GM21515 (cell line): ENCODE measurements at regions not wholly inside any gene's neighbourhood (a gene's known extent, or its start where the extent isn't known, plus 50 kb on each side); places are given as distances from the start of the nearest gene placed in this dataset.

Experiments
- ATAC-seq: cut with Tn5 transposase; IDR thresholded peaks from one replicate; pipeline ENCODE4 v1.9.1; 2021; ENCODE audit not compliant: unreplicated experiment

DNA sequence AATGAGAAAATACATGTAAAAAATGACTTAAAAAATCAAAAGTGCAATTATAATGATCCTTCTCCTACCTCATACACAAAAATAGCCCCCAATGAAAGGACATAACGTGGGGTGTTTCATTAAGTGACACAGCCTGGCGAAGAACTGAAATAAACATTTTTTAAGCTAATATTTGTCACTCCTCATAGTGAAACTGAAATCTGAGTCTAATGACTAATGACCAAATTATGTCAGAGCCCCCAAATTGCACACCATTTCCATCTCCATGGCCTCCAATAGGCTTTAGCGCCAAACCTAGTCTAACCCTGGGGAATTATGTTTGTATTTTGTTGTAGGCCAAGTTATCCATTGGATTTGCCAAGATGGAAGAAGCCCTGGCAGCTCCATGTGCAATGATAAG is 119.1 kb downstream of the WT1 start:
- ATAC-seq, result no peak

DNA sequence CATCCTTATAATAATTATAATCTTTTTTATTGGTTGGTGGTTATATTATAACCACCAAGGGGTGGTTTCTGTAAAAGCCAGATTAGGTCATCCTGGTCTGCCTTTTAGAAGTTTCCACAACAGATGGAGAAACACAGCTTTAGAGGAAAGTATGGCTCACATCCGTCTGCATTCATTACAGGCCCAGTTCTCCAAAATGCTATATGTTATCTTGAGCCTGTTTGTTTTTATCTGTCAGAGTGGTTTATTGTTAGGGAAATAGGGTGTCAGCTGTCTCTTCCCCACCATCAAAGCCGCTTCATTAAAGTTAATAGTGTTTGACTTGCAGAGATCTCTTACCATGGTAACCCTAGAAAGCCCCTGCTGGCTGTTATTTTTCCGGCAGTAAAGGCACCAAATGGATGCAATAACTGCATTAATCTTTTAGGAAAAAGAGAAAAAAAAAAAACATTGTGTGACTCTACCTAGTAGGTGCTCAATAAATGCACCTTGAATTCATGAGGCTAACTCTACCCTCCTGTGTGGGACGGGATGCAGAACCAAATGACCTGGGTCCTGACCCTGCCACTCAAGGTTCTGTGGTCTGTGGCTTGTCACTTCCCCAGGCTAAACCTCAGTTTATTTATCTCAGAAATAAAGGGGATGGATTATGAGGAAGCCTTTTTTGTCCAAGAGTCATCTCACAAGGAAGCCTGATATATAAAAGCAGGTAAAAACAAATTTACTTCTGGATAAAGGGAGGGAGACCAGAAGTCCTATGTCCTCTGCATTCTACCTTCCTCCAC is 118.3 kb downstream of the WT1 start:
- ATAC-seq, result no peak

DNA sequence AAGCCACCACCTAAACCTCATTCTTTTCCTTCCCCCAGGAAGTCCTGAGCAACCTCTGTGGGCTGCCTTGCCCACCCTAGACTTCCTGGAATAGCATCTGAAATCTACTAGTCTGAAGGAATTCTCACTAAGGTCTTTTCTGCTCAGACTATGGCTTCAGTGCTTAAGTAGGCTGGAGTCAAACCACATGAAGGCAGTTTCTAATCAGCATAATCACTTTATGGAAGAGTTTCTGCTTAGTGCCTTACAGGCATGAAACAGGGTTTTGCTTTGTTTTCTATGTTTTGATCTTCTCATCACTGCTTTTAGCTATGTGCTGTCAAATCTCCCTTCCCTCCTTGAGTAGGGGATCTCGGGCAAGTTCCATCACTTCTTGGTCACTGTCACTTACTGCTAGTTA is 117.7 kb downstream of the WT1 start:
- ATAC-seq, result no peak

DNA sequence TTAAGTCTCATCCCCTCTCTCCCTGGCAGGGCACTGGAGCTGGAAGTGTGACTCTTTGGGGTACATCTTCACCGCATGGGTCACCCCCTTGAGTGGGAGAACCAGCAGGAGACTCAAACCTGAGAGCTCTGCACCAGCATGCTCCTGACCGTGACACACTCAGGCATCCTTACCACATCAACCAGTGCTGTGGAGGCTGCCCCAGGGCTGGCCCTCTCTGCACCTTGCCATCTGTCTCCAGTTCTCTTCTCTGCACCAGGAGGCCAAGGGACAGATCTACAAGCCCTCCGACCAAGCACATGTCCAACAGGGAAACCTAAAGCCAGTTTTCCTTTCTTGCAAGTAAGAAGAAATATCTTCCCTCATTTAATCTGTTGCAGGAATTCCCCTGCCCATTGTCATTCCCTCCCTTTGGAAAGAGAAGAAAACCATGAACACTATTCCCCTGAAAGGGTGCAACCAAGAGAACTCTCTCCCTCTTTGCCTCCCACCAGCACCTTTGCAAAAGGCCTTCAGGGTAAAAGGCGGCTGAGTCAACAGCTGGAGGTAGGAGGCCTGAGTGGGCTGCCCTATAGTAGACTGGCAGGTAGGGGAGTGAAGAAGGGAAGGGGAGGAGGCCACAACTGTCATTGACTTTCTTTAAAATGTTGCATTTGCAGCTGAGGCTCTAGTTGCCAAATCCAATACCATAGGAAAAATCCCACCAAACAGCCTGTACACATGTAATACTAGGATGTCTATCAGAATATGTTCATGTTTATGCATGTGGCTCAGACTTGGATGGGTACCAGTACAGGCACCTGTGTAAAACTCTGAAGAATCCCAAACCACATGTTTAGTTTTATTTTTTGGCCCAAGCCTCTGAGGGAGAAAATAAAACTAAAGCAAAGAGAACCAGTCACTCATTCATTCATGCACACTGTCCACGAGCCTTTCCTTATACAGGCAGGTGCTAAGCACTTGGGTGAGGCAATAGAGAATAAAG is 117.0 kb downstream of the WT1 start:
- no peak for ATAC-seq

DNA sequence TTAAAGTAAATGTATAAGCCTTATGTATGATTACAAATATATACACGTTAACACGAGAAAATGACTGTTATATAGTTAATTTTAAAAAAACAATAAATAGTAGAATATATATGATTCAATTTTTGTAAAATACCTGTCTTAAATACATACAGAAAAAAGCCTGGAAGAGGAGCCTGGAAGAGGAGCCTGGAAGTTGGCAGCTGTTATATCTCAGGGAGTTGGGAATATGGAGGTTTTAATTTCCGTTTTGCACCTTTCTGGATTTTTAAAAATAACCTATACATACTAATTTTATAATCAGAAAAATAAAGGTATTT is 111.6 kb downstream of the WT1 start:
- ATAC-seq, result no peak

DNA sequence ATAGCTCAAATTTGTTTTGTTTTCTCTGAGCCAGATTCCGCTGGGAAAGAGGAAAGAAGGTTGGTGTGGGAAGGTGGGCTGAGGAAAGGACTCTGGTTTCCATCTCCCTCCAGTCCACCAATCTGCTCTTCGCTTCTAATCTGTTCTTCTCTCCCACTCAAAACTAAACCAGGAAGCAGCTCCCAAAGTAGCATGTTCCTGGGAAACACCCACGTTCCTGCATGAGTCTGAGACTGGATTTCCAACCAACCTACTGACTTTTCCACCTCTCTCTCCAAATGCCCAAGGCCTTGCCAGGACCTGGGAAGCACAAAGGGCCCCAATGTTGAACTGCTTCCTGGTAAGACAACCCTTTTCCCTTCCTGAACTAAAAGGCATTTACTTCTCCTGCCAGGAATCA is 110.2 kb downstream of the WT1 start:
- no peak for ATAC-seq

DNA sequence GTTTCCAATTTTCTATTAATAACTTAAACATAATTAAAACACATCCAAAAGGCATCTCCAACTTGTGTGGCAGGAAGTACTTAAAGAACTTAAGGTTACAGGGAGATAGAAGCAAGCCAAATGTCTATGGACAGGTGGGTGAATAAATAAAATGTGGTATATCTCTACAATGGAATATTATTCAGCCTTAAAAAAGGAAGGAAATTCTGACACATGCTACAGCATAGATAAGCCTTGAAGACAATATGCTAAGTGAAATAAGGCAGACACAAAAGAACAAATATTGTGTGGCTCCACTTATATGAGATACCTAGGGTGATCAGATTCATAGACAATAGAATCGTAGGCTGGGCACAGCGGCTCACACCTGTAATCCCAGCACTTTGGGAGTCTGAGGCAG is 109.6 kb downstream of the WT1 start:
- no peak for ATAC-seq

DNA sequence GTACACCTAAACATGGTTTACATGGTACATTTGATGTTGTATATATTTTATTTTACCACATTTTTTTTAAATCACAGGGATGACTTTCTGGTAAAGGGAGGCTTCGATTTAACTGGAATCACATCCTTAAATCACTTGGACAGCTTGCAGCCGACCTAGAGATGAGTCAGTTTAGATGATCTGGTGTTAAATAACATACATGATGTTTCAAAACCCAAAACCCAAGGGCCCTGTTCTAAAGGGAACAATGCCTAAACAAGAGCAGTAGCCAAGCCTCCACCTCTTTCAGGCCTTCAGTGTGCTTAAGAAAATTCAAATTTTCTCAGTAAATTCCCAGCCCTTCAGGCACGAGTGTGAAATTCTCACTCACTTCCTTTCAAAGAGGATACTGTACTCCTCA is 108.8 kb downstream of the WT1 start:
- no peak for ATAC-seq

DNA sequence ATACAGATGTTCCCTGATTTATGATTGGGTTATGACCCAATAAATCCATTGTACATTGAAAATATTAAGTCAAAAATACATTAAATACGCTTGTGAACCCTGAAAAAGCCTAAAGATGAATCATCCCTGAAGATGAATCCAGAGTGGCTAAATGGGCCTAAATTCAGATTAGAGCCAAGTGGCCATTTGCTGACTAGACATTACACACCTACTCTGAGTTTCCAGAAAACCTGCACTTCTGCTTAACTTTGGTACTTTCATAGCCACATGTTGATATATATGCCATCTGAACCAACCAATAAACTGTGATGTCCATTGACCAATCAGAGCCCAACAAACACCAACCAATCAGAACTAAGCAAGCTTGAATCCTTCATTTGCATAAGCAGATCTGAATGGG is 106.9 kb downstream of the WT1 start:
- no peak for ATAC-seq

DNA sequence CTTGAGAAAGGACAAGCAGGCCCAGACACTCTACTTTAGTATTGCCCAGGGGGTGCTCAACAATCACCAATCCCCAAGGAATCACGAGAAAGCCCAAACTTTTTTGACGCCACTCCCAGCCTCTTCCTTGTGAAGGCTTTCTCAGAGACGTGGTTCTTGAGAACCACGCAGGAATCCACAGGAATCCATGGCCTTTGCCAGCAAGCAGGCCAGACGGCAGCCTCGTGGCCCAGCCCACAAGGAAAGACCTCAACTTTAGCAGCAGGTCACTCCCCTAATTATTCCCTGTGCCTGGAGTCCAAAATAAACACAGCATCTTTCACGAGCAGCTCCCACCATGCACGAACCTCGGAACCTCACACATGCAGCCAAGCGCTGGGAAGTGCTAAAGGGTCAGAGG is 104.2 kb downstream of the WT1 start:
- ATAC-seq, result no peak

DNA sequence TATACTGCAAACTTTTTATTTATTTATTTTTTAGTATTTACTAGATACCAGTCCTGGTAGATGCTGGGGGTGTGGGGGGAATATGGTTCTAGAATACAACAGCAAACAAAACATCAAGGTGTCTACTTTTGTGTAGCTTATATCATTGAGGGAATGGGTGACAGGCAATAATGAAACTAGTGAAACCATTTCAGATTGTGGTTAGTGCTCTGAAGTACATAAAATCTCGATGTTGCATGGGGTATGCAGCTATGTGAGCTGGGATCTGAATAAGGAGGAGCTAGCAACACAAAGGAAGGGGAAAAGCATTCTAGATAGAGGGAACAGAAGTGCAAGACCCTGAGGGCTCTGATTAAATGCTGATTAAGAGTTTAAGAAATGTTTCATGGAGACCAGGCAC is 103.5 kb downstream of the WT1 start:
- ATAC-seq, result no peak

DNA sequence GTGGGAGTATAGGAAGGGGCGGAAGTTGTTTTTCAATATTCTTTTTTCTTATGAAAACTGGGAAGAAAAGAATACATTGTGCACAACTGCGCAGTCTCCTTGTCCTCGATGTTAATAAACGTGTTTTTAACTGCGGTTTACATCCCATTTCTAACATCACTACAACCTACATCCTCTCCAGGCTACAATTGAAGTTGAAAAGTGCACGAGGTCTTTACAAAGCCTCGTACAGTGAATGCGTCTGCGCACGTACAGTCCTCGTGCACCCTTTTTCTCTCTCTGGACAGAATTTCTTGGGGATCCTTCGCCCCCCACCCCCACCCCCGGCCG is 102.4 kb downstream of the WT1 start:
- no peak for ATAC-seq

DNA sequence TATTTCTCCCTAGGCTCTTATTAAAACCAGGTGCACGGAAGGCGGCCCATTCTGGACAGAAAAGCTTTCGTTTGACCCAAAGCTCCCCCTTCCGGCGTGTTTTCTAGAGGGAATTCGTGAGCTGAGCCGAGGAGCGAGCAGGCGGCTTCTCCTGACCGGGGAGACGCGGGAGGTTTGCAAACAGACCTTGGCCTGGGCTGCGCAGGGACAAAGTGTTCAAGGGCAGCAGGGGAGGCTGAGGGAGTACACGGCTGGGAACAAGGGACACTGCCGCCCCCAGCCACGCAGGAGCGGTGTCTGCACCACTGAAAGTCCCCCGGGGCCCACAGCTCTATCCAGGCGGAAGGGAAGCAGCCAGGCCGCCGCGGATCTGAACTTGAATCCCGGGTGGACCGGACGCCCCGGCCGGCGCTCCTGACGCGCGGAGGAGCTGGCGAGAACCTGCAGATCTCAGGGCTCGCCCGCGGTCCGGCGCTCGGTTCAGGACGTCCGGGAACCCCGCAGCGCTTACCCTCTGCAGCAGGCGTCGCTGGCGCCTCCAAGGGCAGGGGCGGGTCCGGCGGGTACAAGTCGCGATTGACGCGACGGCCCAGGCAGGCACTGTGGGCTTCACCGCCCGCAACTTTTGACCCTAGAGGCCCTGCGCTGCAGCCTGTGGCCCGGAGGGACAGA is 101.9 kb downstream of the WT1 start:
- no peak for ATAC-seq

DNA sequence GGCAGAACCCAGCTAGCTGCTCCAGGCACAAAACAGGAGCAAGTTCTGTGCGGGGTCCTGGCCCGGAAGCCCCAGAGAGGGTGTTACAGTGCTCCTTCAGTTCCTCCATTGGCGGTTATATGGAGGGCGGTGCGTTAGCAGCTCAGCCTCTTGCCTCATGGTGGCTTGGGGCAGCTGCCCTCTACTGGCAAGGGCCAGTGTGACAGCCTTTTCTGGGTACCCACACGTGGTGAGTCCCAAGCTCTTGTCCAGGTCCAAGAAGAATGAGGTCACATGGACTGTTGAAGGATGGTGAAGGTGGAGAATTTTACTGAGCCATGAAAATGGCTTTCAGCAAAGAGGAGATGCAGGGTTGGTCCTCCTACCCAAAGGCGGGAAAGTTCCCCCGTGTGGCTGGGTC is 100.5 kb downstream of the WT1 start:
- ATAC-seq, result no peak
